SK-N-MC (cell line): ENCODE measurements at regions not wholly inside any gene's neighbourhood (a gene's known extent, or its start where the extent isn't known, plus 50 kb on each side); places are given as distances from the start of the nearest gene placed in this dataset.

Experiments used
- EZH2 ChIP-seq: fragments of 200-600 bp; sonication (generic); IDR thresholded peaks from one replicate; pipeline ENCODE4 v1.6.1; 2017; ENCODE audit warnings: antibody characterized with exemption
- POLR2AphosphoS5 ChIP-seq: IDR thresholded peaks from 2 replicates; pipeline ENCODE4 v1.6.1; 2012; ENCODE audit warnings: mild to moderate bottlenecking, low read depth, low read length, borderline replicate concordance

- TF ChIP-seq EZH2 (no peak), POLR2AphosphoS5 (no peak)
Observed at GRCh38 chr2:46846536-46846935, 69.1 kb downstream of the MCFD2 start.
